Fibroblast of skin of left biceps (primary cell): ENCODE measurements at regions not wholly inside any gene's neighbourhood (a gene's known extent, or its start where the extent isn't known, plus 50 kb on each side); places are given as distances from the start of the nearest gene placed in this dataset.

Experiments used
- DNase-seq, 2 experiments: peaks; one replicate each; pipeline ENCODE4 v3.0.0-alpha.2; 2013; ENCODE audit warnings: low read depth in 2 of 2

DNA sequence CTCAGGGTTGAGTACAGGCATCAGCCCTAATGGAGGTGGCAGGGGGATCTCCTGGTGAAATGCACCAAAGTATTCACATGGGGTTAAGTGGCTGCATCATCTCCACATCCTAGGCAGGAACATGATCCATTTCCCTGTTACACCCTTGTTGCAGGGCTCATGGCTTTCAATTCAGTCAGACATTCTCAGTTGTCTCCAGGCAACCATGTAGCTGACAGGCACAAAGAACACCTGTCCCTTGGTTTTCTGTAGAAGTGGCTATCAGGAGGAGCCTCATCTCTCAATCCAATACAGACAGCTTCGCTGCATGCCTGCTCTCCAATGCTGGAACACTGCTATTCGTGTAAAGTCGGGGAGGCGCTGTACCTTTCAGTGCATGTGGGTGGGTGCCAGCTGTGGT is 299.0 kb upstream of the FOXG1 start:
- no peak for DNase-seq

DNA sequence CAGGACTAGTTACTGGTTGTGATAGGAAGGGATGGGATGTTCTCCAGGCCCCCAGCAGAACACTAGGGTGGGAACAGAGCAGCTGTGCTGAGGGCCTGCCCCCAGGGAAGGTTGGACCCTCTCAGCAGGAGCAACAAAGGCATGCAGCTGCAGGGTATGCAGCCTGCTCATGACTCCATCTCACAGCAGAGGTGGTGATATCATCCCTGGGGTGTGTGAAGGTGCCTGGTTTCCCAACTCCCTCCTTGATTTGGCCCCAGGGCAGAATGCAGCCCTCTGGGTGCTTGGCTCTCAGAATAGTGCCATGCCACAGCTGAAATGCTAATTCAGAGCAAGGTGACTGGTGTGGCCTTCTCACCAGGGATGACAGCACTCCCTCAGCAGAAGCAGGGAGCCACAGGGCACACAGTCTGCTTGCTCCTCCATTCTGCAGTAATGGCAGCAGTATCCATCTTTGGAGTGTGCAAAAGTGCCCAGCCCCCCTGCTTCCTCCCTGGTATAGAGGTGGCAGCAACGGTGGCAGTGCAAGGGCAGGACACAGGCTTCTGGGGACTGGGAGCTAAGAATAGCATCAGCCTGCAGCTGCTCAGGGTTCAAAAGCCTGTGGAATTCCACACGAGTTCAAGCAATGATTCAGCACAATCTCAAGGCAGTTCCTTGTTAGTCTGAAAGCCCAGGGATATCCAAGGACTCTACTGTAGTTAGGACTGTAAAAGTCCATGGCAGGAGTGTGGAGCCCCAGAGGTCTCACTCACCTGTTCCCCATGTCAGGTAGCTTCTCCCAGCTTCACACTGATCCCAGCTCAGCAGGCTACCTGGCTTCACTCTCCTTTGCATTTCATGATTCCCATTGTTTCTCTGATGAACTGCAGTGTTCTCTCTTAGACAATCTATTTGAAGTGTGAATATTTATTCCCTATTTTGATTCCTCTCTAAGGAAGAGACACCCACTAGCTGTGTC is 298.1 kb upstream of the FOXG1 start:
- no peak for DNase-seq

- no peak for DNase-seq
These were observed 284.1 kb upstream of the FOXG1 start for GRCh38 chr14:28482251-28483040.

- DNase-seq, result no peak
These were observed 283.1 kb upstream of the FOXG1 start for GRCh38 chr14:28483506-28483905.

GRCh38 chr14:28488684-28489083 is 277.9 kb upstream of the FOXG1 start:
- no peak for DNase-seq

DNA sequence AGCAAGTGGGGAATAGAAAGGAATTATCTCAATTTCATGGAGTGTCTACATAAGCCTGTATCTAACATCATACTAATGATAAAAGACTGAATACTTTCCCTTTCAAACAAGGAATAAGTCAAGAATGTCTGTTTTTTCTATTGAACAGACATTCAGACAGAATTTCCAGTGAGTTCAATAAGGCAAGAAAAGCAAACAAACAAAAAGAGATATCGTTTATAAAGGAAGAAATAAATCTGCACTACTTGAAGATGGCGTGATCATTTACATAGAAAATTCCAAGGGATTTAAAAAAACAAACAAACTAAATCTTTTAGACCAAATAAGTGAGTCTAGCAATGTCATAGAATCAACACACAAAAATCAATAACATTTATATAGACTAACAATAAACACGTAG is 273.1 kb upstream of the FOXG1 start:
- DNase-seq, result no peak

- DNase-seq, result no peak
These were observed 272.4 kb upstream of the FOXG1 start for GRCh38 chr14:28494196-28494595.

GRCh38 chr14:28496364-28496763 is 270.2 kb upstream of the FOXG1 start:
- DNase-seq, result no peak

- DNase-seq, result no peak
These were observed 264.1 kb upstream of the FOXG1 start for GRCh38 chr14:28502517-28502916.

DNA sequence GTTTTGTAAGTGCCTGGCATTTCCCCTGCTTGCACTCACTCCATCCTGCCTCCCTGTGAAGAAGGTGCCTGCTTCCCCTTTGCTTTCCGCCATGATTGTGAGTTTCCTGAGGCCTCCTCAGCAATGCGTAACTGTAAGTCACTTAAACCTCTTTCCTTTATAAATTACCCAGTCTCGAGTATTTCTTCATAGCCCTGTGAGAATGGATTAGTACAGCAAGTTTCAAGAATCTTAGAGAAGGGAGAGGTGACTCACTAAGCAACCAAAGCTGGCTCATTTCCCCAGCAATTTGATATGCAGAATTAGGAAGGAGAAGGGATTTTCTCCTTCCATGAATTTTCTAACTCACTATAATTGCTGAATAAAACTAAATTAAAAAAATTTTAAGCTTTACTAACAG is 251.0 kb upstream of the FOXG1 start:
- peak; percentile 54 to 64 for DNase-seq

- DNase-seq, result no peak
These were observed 229.7 kb upstream of the FOXG1 start for GRCh38 chr14:28536889-28537288.

- no peak for DNase-seq
These were observed 224.5 kb upstream of the FOXG1 start for GRCh38 chr14:28542040-28542439.

GRCh38 chr14:28565345-28565744 is 201.2 kb upstream of the FOXG1 start:
- DNase-seq, result no peak

DNA sequence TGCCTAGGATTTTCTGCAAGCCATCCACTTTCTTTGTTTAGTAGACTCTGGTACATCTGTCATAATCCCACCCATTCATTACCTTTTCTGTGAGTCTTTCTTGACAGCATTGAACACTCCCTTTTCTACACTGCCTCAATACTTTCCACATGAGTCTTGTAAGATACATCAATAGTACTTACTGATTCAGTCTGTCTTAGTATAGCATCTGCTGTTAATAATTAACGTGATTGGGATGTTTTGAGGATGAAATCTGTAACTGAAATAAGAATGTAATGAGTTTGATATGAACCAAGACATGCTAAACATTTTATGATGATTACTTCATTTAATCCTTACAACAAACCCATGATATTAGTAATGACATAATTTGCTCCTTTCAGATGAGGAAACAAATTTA is 196.2 kb upstream of the FOXG1 start:
- peak; percentile 38 to 50 for DNase-seq

DNA sequence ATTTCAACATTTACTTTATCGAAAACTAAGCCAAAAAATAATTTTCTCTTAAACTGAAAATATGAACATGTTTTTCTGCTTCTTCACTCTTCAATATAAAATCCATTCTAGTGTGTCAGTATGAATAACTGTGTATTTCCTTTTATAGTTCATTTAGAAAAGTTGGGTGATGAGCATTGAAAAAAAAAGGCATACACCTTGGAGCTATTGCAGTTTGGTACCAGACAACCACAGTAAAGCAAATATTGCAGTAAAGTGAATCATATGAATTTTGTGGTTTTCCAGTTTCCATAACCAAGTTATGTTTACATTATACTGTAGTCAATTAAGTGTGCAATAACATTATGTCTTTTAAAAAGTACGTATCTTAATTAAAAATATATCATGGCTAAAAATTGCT is 195.0 kb upstream of the FOXG1 start:
- peak in 1 of 2 experiments; percentile 6 for DNase-seq

DNA sequence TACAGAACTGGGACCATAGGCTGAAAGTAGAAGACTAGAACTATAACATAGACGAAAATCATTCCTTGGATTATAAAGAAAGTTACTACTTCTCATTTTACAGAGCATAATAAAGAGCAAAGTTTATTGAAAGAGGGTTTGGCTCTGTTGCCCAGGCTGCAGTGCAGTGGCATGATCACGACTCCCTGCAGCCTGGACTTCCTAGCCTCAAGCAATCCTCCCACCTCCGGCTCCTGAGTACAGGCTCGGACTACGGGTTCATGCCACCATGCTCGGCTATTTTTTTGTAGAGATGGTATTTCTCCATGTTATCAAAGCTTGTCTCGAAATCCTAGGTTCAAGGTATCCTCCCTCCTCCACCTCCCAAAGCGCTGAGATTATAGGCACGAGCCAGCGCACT is 190.1 kb upstream of the FOXG1 start:
- no peak for DNase-seq

DNA sequence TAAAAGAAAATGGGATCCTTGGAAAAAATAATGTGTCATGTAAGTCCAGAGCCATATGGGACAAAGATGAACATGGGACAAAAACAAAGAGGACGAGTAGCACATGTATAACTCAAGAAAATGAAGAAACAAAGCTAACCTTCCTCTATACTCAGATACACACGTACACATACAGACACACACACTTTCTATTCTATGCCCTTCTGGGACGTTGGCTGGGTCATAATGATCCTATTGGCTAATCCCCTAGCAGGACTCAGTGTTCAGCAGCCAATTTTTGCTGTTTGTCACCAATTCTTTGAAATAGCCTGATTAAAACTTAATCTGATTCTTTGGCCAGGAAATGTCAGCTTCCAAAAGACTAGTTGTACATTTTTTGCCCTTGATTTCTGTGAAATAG is 189.4 kb upstream of the FOXG1 start:
- no peak for DNase-seq

GRCh38 chr14:28577711-28578131 is 188.9 kb upstream of the FOXG1 start:
- DNase-seq, result peak; percentile 74 to 82

- no peak for DNase-seq
These were observed 181.6 kb upstream of the FOXG1 start for GRCh38 chr14:28584951-28585350.

DNA sequence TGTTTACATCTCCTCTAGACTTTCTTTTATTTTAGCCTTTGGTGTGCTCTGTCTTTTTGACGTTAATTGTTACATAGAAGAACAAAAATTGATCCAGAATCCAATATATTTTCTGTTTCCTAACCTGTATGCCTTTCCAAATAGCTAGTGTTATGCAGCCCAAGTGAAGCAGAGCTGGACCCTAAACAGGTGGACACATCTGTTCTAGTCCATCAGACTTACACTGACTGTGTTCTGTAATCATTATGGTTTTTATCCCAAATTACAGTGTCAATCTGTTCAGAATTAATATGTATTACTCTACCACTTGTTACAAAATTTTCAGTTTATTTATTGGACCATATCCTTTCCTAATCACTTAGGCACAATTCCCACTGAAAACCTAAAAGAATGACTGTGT is 176.8 kb upstream of the FOXG1 start:
- DNase-seq, result no peak

DNA sequence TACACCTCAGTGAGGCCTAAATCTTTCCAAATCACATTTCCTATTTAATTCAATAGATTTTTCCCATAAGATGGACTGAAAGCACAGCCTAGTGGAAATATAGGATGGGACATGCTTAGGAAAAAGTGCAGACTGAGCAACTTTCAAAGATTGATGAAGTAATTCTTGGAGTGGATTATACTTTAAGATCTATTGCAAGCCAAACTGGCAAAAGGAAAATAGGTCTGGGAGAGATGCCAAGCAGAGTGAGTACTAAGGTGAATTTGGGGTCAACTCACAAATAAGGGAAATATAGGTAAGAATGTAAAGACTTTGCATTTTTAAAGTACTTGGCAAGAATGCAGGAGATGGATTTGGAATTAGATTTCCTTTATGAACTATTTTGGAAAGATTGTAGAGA is 170.2 kb upstream of the FOXG1 start:
- peak; percentile 62 to 68 for DNase-seq

GRCh38 chr14:28599191-28599590 is 167.4 kb upstream of the FOXG1 start:
- no peak for DNase-seq

DNA sequence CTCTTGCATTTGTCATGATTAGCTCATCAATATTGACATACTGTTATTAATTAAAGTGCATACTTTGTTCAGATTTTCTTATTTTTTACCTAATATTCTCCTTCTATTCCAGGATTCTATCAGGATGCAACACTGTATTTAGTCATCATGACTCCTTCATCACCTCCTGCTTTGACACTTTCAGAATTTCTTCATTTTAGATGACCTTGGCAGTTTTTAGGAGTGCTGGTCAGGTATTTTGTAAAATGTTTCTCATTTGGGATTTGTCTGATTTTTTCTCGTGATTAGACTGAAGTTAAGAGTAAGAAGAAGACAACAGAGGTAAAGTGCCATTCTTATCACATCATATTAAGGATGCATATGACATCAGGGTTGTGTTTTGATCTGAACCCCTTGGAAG is 167.0 kb upstream of the FOXG1 start:
- DNase-seq, result no peak
